AG04449 (cell line): ENCODE measurements at regions not wholly inside any gene's neighbourhood (a gene's known extent, or its start where the extent isn't known, plus 50 kb on each side); places are given as distances from the start of the nearest gene placed in this dataset.

Experiments
- CTCF ChIA-PET: fragments of 350-600 bp; formaldehyde crosslinking; extraction: SDS; loops from one replicate; lab custom pipeline; 2021; ENCODE audit warnings: antibody characterized with exemption; lab: Yijun Ruan, JAX
- POLR2A ChIA-PET: fragments of 400-600, 350-600 bp; formaldehyde crosslinking; extraction: SDS; loops from one replicate; lab custom pipeline; 2020; ENCODE audit warnings: antibody characterized with exemption, inconsistent platforms; lab: Yijun Ruan, JAX
- DNase-seq: peaks from one replicate; pipeline ENCODE4 v3.0.0-alpha.2; 2010; ENCODE audit warnings: low read depth, low spot score
- H3K4me3 ChIP-seq: 2 replicates; pipeline ENCODE4 v1.5.1; 2011; ENCODE audit warnings: low read depth, mild to moderate bottlenecking, control low read depth, low read length
- CTCF ChIP-seq: IDR thresholded peaks from one replicate; pipeline ENCODE4 v1.5.1; 2011; ENCODE audit warnings: mild to moderate bottlenecking, moderate library complexity, low read length, control low read depth, inconsistent platforms; ENCODE audit not compliant: insufficient read depth; ENCODE audit errors: missing control alignments

DNA sequence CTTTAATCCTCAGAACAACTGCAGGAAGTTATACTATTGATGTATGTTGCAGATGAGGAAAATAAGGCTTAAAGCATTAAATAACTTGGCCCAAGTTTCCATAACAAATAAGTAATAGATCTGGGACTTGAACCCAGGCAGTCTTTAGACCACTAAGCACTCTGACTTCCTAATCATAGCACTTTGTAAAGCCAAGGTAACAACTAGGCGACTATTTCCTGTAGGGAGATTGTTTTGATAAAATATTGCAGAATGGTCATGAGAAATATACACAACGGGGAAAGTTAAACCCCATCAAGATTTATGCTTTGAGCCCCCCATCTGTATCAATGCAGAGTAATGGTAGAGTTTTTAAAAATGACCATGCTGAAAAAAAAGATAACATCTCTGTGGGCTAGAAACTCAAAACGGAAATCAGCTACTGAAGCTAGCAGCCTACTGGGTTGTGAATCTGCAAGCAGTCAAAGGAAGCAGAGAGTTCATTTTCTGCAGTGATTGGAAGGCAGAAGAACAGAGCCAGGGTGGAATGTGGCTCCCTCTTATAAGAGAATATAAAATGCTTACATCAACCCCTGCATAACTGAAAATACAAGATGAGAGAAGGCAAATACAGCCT, 111.2 kb upstream of the OLIG2 start:
- TF ChIP-seq CTCF: no peak
- ChIA-PET POLR2A (no interaction called here), CTCF (no interaction called here)
- no peak overlapping the region for H3K4me3 ChIP-seq
- DNase-seq: no peak

- CTCF ChIA-PET: interaction anchor here (1.1 to 1.4 kb wide), 2 partner anchors 24 to 25 kb away, joined by 3 to 4 read pairs; no protein-coding TSS in a partner anchor
- TF ChIP-seq CTCF: no peak
Measured at GRCh38 chr21:32915099-32915498, 110.6 kb upstream of the OLIG2 start.

GRCh38 chr21:32916088-32916487, 109.6 kb upstream of the OLIG2 start:
- TF ChIP-seq CTCF: no peak
- ChIA-PET POLR2A (no interaction called here), CTCF (interaction anchor here (1.1 to 1.4 kb wide), 2 partner anchors 23 to 24 kb away, joined by 3 to 4 read pairs; no protein-coding TSS in a partner anchor)
- no peak overlapping the region for H3K4me3 ChIP-seq
- DNase-seq: no peak

More at GRCh38 chr21:32915099-32915498, 110.6 kb upstream of the OLIG2 start:
- DNase-seq: no peak
- H3K4me3 ChIP-seq: no peak overlapping the region
- POLR2A ChIA-PET: no interaction called here

DNA sequence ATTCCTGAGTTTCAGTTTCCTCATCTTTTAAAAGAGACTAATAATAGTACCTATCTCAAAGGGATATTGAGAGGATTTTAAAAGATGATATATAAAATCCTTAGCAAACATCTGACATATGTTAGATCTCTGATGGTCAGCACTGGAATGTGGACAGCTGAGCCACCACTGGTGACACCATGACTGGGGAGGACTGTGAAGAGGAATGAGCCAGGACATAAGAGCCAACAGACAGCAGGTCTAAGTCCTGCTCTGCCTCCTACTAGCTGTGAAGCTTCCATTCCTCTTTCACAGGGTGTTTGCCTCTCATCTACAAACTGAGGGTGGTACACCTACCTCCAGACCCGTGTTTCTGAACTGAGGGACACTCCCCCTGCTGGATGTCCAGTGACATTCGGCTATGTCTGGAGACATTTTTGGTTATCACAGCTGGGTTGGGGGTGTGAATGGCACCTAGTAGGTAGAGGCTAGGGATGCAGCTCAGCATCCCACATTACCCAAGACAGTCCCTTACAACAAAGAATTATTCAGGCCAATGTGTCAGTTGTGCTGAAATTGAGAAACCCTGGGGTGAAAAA, 109.1 kb upstream of the OLIG2 start:
- ChIA-PET POLR2A (no interaction called here), CTCF (interaction anchor here (0.9 kb wide), 1 partner anchor 9 kb away, joined by 3 read pairs; no protein-coding TSS in a partner anchor)
- no peak for DNase-seq
- no peak overlapping the region for H3K4me3 ChIP-seq
- no peak for TF ChIP-seq CTCF

DNA sequence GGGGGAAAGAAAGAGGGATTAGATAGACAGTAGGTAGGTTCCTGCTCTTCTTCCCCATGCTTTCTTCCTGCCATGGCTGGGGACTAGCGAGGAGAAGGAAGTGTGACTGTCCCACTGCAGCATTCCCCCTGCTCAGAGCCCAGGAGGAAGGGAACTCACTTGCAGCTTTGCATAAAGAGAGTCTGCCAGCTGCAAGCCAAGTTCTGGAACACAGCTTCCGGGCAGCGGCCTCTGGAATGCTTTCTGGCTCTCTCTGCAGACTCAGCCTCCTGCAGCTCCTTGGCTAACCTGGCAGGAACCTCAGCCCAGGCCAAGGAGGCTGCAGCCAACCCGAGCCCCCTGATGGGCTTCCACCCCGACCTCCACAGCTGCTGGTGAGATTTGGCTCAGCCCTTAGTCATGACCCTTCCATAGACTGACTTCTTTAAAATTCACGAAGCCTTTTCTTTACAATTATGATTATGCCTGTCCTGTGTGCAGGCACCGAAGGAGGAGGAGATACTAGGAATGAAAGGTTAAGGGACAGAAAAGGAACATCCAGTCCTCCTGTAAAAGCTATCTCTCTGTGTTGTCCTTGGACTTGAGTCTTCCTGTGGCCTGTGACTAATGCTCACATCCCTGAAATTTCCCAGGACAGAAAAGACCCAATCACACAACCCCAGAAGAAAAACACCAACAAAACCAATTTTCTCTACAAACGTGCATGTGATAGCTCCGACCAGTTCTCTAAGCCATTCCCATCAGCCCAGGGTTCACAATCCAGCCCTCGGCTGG, 108.2 kb upstream of the OLIG2 start:
- no peak for DNase-seq
- CTCF ChIA-PET: interaction anchor here (0.9 kb wide), 1 partner anchor 8 kb away, joined by 3 read pairs; no protein-coding TSS in a partner anchor
- no peak for TF ChIP-seq CTCF
- POLR2A ChIA-PET: no interaction called here
- no peak overlapping the region for H3K4me3 ChIP-seq
